Psoas muscle (tissue), 7 donors: ENCODE measurements at regions not wholly inside any gene's neighbourhood (a gene's known extent, or its start where the extent isn't known, plus 50 kb on each side); places are given as distances from the start of the nearest gene placed in this dataset.

Experiments
- ATAC-seq, 4 donors: fragments of 200-7000 bp; cut with Tn5 transposase; one replicate each; pipeline ENCODE4 v1.9.1; 2020; ENCODE audit warnings: moderate library complexity in 3 of 4, mild to moderate bottlenecking in 2 of 4
- DNase-seq, 2 donors: peaks; one replicate each; pipeline ENCODE4 v3.0.0-alpha.2; 2020
- H3K27ac ChIP-seq: fragments of 200-600 bp; one replicate; pipeline ENCODE4 v1.8.0; 2022
- H3K27me3 ChIP-seq, 3 donors: fragments of 200-600 bp in 1 of 3; one replicate each; pipeline versions ENCODE4 v1.6.1 to v1.8.0; 2013 to 2022; ENCODE audit warnings: low read length in 2 of 3, mild to moderate bottlenecking in 2 of 3, moderate library complexity in 1 of 3; ENCODE audit not compliant: insufficient read depth in 3 of 3
- H3K36me3 ChIP-seq, 2 donors: fragments of 200-600 bp in 1 of 2; one replicate each; pipeline versions ENCODE4 v1.6.1 to v1.8.0; 2013 to 2022; ENCODE audit warnings: low read depth in 1 of 2, mild to moderate bottlenecking in 1 of 2, moderate library complexity in 1 of 2; ENCODE audit not compliant: insufficient read depth in 1 of 2
- H3K4me1 ChIP-seq: fragments of 200-600 bp; one replicate; pipeline ENCODE4 v1.8.0; 2022
- H3K4me3 ChIP-seq: fragments of 200-600 bp; one replicate; pipeline ENCODE4 v1.8.0; 2022; ENCODE audit warnings: mild to moderate bottlenecking
- H3K9me3 ChIP-seq: fragments of 200-600 bp; one replicate; pipeline ENCODE4 v1.8.0; 2022
- WGBS, 3 donors: extraction: QIAGEN DNeasy Blood & Tissue Kit; methylation state at CpG; one replicate each; pipeline versions ENCODE4 v1.1.6 to v1.1.7; 2013; 5-methylcytosine and 5-hydroxymethylcytosine counted together
- intact Hi-C, 2 donors: fragments of 100-400 bp; cut with DNase I; formaldehyde crosslinking; loops; one replicate each; pipeline versions ENCODE4 v1.11.0 to v1.14.2; 2022
- TF ChIP-seq, protein P1 (sequence below): fragments of 200-600 bp; IDR thresholded peaks from one replicate; pipeline ENCODE4 v1.8.0; 2022; ENCODE audit warnings: antibody characterized with exemption
- donor health status: healthy with polysubstance abuse.
- donor health status: DM: no; HTN: no; CAD: no; lungs with moderate emphysema.
- donor health status: Bipolar disorder and iron deficiency.
- donor health status: healthy.
- donor health status: DM: yes; HTN: yes; CAD: no.
- donor health status: DM: no; HTN: no; CAD: no.
- donor health status: DM: yes; HTN: yes; CAD: no.

DNA sequence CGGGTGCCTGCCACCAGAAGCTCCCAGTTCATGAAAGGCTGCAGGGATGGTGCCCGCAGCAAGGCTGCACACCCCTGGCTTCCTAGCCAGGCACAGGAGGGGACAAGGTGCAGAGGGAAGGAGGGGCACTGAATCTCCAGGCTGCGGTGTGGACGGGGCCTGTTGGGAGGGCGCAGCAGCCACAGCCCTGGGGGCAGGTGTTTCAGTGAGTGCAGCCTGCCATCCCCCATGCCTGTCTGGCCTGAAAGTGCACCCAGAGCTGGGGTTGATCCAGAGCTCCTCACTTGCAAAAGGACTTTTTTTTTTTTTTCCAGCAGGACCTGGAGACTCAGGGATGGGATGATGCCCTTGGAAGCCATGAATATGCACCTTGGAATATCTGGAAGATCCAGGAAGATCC, 153.7 kb upstream of the C1orf174 start:
- Histone ChIP-seq H3K27me3 (peaks cover 0 to 11% (median 3%) of the 10 kb centered on the region in 3 donors), H3K4me3 (no peak overlapping the region), H3K36me3 (no peaks in the 10 kb centered on the region), H3K4me1 (no peaks in the 10 kb centered on the region), H3K27ac (no peak overlapping the region), H3K9me3 (no peaks in the 10 kb centered on the region)
- intact Hi-C loops: no loop called here
- 79 to 88% (median 80%) methylated on average over 5 of the region's 5 CpGs for WGBS, 3 donors
- ATAC-seq (no peak), DNase-seq (no peak)
- TF ChIP-seq, protein P1, sequence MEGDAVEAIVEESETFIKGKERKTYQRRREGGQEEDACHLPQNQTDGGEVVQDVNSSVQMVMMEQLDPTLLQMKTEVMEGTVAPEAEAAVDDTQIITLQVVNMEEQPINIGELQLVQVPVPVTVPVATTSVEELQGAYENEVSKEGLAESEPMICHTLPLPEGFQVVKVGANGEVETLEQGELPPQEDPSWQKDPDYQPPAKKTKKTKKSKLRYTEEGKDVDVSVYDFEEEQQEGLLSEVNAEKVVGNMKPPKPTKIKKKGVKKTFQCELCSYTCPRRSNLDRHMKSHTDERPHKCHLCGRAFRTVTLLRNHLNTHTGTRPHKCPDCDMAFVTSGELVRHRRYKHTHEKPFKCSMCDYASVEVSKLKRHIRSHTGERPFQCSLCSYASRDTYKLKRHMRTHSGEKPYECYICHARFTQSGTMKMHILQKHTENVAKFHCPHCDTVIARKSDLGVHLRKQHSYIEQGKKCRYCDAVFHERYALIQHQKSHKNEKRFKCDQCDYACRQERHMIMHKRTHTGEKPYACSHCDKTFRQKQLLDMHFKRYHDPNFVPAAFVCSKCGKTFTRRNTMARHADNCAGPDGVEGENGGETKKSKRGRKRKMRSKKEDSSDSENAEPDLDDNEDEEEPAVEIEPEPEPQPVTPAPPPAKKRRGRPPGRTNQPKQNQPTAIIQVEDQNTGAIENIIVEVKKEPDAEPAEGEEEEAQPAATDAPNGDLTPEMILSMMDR: no peak

DNA sequence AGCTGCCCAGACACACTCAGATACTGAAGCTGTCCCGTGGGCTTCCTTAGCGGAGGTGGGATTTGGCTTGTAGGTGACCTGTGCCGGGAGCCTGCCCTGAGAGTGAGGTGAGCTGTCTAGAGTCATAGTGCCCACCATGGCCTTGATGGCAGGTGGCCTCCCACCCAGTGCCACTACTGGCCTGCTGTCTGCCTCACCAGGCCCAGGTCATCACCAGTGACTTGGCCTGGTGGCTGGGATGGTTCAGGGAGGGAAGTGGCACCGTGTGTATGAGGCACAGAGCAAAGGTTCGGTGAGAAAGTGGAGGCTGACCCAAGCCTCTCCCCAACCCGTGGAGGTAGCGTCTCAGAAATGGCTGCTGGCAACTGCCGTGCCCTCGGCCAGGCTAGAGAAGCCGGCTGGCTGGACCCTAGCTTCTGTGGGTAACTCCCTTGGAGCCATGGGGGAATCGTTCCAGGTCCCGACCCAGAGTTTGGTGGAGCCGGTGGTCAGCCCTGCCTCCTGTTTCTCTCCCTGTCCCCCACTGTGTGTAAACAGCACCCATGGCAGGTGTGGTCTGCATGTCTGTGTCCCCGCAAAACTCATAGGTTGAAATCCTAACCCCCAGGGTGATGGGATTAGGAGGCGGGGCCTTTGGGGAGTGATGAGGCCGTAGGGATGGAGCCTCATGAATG, 155.4 kb upstream of the C1orf174 start:
- 74 to 82% (median 77%) methylated on average over 16 of the region's 16 CpGs for WGBS, 3 donors
- TF ChIP-seq, protein P1: no peak
- Histone ChIP-seq H3K27ac (no peak overlapping the region), H3K4me3 (no peak overlapping the region), H3K27me3 (peaks cover 0 to 5% (median 2%) of the 10 kb centered on the region in 3 donors), H3K9me3 (no peaks in the 10 kb centered on the region), H3K4me1 (no peaks in the 10 kb centered on the region), H3K36me3 (no peaks in the 10 kb centered on the region)
- intact Hi-C loops: no loop called here
- DNase-seq: no peak
- ATAC-seq: no peak

DNA sequence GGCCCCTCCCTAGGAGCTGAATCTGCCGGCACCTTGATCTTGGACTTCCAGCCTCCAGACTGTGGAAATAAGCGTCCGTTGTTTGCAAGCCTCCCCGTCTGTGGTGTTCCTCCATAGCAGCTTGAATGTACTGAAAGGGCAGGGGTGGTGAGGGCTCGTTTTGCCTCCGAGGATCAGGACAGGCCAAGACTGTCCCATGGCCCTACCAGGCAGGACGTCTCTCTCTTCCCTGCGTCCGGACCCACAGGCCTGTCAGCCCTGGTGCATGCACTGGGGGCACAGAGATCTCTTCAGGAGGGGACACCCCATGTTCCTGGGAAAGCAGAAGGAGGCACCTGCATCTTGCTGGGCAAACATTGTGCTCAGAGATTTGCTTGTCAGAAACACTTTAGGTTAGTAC, 156.3 kb upstream of the C1orf174 start:
- TF ChIP-seq, protein P1: no peak
- no peak overlapping the region for H3K27ac ChIP-seq
- no peaks in the 10 kb centered on the region for H3K9me3 ChIP-seq
- WGBS, 3 donors: 83 to 88% (median 87%) methylated on average over 9 of the region's 9 CpGs
- H3K36me3 ChIP-seq: no peaks in the 10 kb centered on the region
- H3K27me3 ChIP-seq: peaks cover 0 to 2% (median 0%) of the 10 kb centered on the region in 3 donors
- intact Hi-C loops: no loop called here
- H3K4me1 ChIP-seq: no peaks in the 10 kb centered on the region
- H3K4me3 ChIP-seq: no peak overlapping the region
- no peak for ATAC-seq
- no peak for DNase-seq

DNA sequence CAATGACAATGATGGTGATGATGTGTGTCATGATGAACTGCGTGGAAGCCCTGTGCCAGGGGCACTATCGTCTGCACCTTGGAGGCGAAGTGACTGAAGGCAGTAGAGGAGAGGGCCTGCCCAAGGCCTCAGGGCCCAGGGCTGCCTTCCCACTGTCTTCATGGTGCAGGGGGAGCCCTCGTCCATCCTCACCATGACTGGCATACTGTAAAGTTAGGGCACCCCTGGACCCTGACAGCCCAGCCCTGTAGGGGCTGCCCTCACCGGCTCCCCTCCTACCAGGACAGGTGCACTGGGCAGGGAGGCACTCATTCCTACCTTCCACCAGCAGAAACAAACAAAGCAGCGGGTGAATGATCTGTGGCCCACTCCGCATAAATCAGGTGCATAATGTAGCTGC, 156.9 kb upstream of the C1orf174 start:
- Histone ChIP-seq H3K27me3 (peaks cover 0 to 2% (median 0%) of the 10 kb centered on the region in 3 donors), H3K4me3 (no peak overlapping the region), H3K36me3 (no peaks in the 10 kb centered on the region), H3K9me3 (no peaks in the 10 kb centered on the region), H3K27ac (no peak overlapping the region), H3K4me1 (no peaks in the 10 kb centered on the region)
- 81 to 89% (median 87%) methylated on average over 7 of the region's 7 CpGs for WGBS, 3 donors
- intact Hi-C loops: no loop called here
- TF ChIP-seq, protein P1: no peak
- ATAC-seq: no peak
- no peak for DNase-seq

DNA sequence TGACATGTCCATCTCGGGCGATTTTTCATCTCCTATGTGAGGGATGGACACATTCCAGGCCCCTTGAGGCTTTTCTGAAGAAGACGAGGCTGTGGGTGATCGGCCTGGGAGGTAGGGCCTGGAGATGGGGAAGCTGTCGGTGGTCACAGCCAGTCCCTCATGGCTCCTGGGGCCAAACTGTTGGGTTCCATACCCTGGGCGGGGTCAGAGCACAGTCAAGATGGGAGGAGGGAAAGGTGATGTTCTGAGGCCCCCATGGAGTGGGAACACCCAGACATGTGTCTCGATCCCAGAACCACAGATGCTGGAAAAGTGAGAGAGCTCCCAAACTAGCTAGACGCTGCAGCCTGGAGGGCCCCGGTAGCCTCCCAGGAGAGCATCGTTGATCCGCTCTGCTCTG, 157.5 kb upstream of the C1orf174 start:
- DNase-seq (no peak), ATAC-seq (no peak)
- Histone ChIP-seq H3K4me3 (no peak overlapping the region), H3K9me3 (no peaks in the 10 kb centered on the region), H3K27ac (no peak overlapping the region), H3K4me1 (no peaks in the 10 kb centered on the region), H3K36me3 (no peaks in the 10 kb centered on the region), H3K27me3 (peaks cover 0 to 2% (median 0%) of the 10 kb centered on the region in 3 donors)
- intact Hi-C loops: no loop called here
- WGBS, 3 donors: 76 to 80% (median 79%) methylated on average over 11 of the region's 11 CpGs
- TF ChIP-seq, protein P1: no peak
